ENCODE measurements at regions not wholly inside any gene's neighbourhood (a gene's known extent, or its start where the extent isn't known, plus 50 kb on each side); places are given as distances from the start of the nearest gene placed in this dataset.

- H3K27me3 Mint-ChIP-seq (ENCODE audit: insufficient read depth), result peaks cover 14% of the 10 kb centered on the region
- no peaks in the 10 kb centered on the region for H3K4me1 Mint-ChIP-seq (ENCODE audit: low read depth)
Observed at GRCh38 chr14:36083317-36083716, 93.2 kb downstream of the PTCSC3 start.

GRCh38 chr14:36078080-36078479 lies 98.4 kb downstream of the PTCSC3 start:
- Mint-ChIP-seq H3K27me3 (ENCODE audit: insufficient read depth) (peaks cover 17% of the 10 kb centered on the region), H3K27ac (no peak overlapping the region), H3K36me3 (ENCODE audit: low read depth) (no peaks in the 10 kb centered on the region), H3K4me3 (no peak overlapping the region), H3K9me3 (no peaks in the 10 kb centered on the region), H3K4me1 (ENCODE audit: low read depth) (no peaks in the 10 kb centered on the region)
- intact Hi-C loops (cut with micrococcal nuclease), result no loop called here
- no peak for DNase-seq (ENCODE audit: low spot score)

More at GRCh38 chr14:36083317-36083716, 93.2 kb downstream of the PTCSC3 start:
- Mint-ChIP-seq H3K27ac (no peak overlapping the region), H3K36me3 (ENCODE audit: low read depth) (no peaks in the 10 kb centered on the region), H3K9me3 (no peaks in the 10 kb centered on the region), H3K4me3 (no peak overlapping the region)
- DNase-seq (ENCODE audit: low spot score), result no peak
- intact Hi-C loops (cut with micrococcal nuclease), result no loop called here

GRCh38 chr14:36076197-36076596 lies 100.3 kb downstream of the PTCSC3 start:
- no peaks in the 10 kb centered on the region for H3K36me3 Mint-ChIP-seq (ENCODE audit: low read depth)
- peaks cover 19% of the 10 kb centered on the region for H3K27me3 Mint-ChIP-seq (ENCODE audit: insufficient read depth)
- no peak overlapping the region for H3K27ac Mint-ChIP-seq
- H3K4me1 Mint-ChIP-seq (ENCODE audit: low read depth), result no peaks in the 10 kb centered on the region
- H3K9me3 Mint-ChIP-seq, result no peaks in the 10 kb centered on the region
- no peak overlapping the region for H3K4me3 Mint-ChIP-seq
- no peak for DNase-seq (ENCODE audit: low spot score)
- intact Hi-C loops (cut with micrococcal nuclease), result no loop called here

- intact Hi-C loops (cut with micrococcal nuclease), result no loop called here
- Mint-ChIP-seq H3K36me3 (ENCODE audit: low read depth) (no peaks in the 10 kb centered on the region), H3K4me1 (ENCODE audit: low read depth) (no peaks in the 10 kb centered on the region), H3K9me3 (no peaks in the 10 kb centered on the region), H3K27me3 (ENCODE audit: insufficient read depth) (peaks cover 17% of the 10 kb centered on the region), H3K27ac (no peak overlapping the region), H3K4me3 (no peak overlapping the region)
- no peak for DNase-seq (ENCODE audit: low spot score)
Observed at GRCh38 chr14:36075203-36075602, 101.3 kb downstream of the PTCSC3 start.

- Mint-ChIP-seq H3K9me3 (no peaks in the 10 kb centered on the region), H3K36me3 (ENCODE audit: low read depth) (no peaks in the 10 kb centered on the region), H3K4me1 (ENCODE audit: low read depth) (no peaks in the 10 kb centered on the region)
Observed at GRCh38 chr14:36070720-36071043, 105.8 kb downstream of the PTCSC3 start.

GRCh38 chr14:36070031-36070719 lies 106.3 kb downstream of the PTCSC3 start:
- H3K9me3 Mint-ChIP-seq, result no peaks in the 10 kb centered on the region
- no peaks in the 10 kb centered on the region for H3K4me1 Mint-ChIP-seq (ENCODE audit: low read depth)
- H3K36me3 Mint-ChIP-seq (ENCODE audit: low read depth), result no peaks in the 10 kb centered on the region
- intact Hi-C loops (cut with micrococcal nuclease), result loop anchor here (1.0 to 2.0 kb wide), 3 partner anchors 304 to 535 kb away; no protein-coding TSS in a partner anchor
- peaks cover 22% of the 10 kb centered on the region for H3K27me3 Mint-ChIP-seq (ENCODE audit: insufficient read depth)
- no peak overlapping the region for H3K4me3 Mint-ChIP-seq
- no peak overlapping the region for H3K27ac Mint-ChIP-seq
- DNase-seq (ENCODE audit: low spot score), result no peak

More at GRCh38 chr14:36070720-36071043, 105.8 kb downstream of the PTCSC3 start:
- H3K27ac Mint-ChIP-seq, result no peak overlapping the region
- no peak for DNase-seq (ENCODE audit: low spot score)
- H3K27me3 Mint-ChIP-seq (ENCODE audit: insufficient read depth), result peaks cover 21% of the 10 kb centered on the region
- intact Hi-C loops (cut with micrococcal nuclease), result loop anchor here (1.0 to 2.0 kb wide), 3 partner anchors 304 to 535 kb away; no protein-coding TSS in a partner anchor
- no peak overlapping the region for H3K4me3 Mint-ChIP-seq

GRCh38 chr14:36069535-36069900 lies 107.0 kb downstream of the PTCSC3 start:
- Mint-ChIP-seq H3K9me3 (no peaks in the 10 kb centered on the region), H3K36me3 (ENCODE audit: low read depth) (no peaks in the 10 kb centered on the region)

GRCh38 chr14:36068777-36069534 lies 107.6 kb downstream of the PTCSC3 start:
- H3K9me3 Mint-ChIP-seq, result no peaks in the 10 kb centered on the region
- H3K4me3 Mint-ChIP-seq, result no peak overlapping the region
- H3K27ac Mint-ChIP-seq, result no peak overlapping the region
- no peak for DNase-seq (ENCODE audit: low spot score)
- peaks cover 24% of the 10 kb centered on the region for H3K27me3 Mint-ChIP-seq (ENCODE audit: insufficient read depth)
- H3K4me1 Mint-ChIP-seq (ENCODE audit: low read depth), result no peaks in the 10 kb centered on the region
- no peaks in the 10 kb centered on the region for H3K36me3 Mint-ChIP-seq (ENCODE audit: low read depth)
- intact Hi-C loops (cut with micrococcal nuclease), result loop anchor here (1.0 kb wide), 2 partner anchors 186 to 190 kb away; no protein-coding TSS in a partner anchor

More at GRCh38 chr14:36069535-36069900, 107.0 kb downstream of the PTCSC3 start:
- Mint-ChIP-seq H3K4me1 (ENCODE audit: low read depth) (no peaks in the 10 kb centered on the region), H3K27me3 (ENCODE audit: insufficient read depth) (peaks cover 24% of the 10 kb centered on the region), H3K27ac (no peak overlapping the region), H3K4me3 (no peak overlapping the region)
- intact Hi-C loops (cut with micrococcal nuclease), result loop anchor here (1.0 kb wide), 2 partner anchors 186 to 190 kb away; no protein-coding TSS in a partner anchor
- DNase-seq (ENCODE audit: low spot score), result no peak

GRCh38 chr14:36067428-36068187 lies 108.9 kb downstream of the PTCSC3 start:
- H3K36me3 Mint-ChIP-seq (ENCODE audit: low read depth), result no peaks in the 10 kb centered on the region
- no peaks in the 10 kb centered on the region for H3K9me3 Mint-ChIP-seq
- H3K4me1 Mint-ChIP-seq (ENCODE audit: low read depth), result no peaks in the 10 kb centered on the region
- no peak overlapping the region for H3K4me3 Mint-ChIP-seq
- peaks cover 32% of the 10 kb centered on the region for H3K27me3 Mint-ChIP-seq (ENCODE audit: insufficient read depth)
- DNase-seq (ENCODE audit: low spot score), result no peak
- intact Hi-C loops (cut with micrococcal nuclease), result no loop called here
- H3K27ac Mint-ChIP-seq, result no peak overlapping the region

- no peaks in the 10 kb centered on the region for H3K4me1 Mint-ChIP-seq (ENCODE audit: low read depth)
- intact Hi-C loops (cut with micrococcal nuclease), result no loop called here
- no peaks in the 10 kb centered on the region for H3K36me3 Mint-ChIP-seq (ENCODE audit: low read depth)
- no peak for DNase-seq (ENCODE audit: low spot score)
- H3K9me3 Mint-ChIP-seq, result no peaks in the 10 kb centered on the region
- peaks cover 29% of the 10 kb centered on the region for H3K27me3 Mint-ChIP-seq (ENCODE audit: insufficient read depth)
- H3K4me3 Mint-ChIP-seq, result no peak overlapping the region
- H3K27ac Mint-ChIP-seq, result no peak overlapping the region
Observed at GRCh38 chr14:36066636-36067035, 109.9 kb downstream of the PTCSC3 start.

- no peak for DNase-seq (ENCODE audit: low spot score)
- H3K4me1 Mint-ChIP-seq (ENCODE audit: low read depth), result no peaks in the 10 kb centered on the region
- intact Hi-C loops (cut with micrococcal nuclease), result no loop called here
- H3K27ac Mint-ChIP-seq, result no peak overlapping the region
- no peak overlapping the region for H3K4me3 Mint-ChIP-seq
- no peaks in the 10 kb centered on the region for H3K36me3 Mint-ChIP-seq (ENCODE audit: low read depth)
- H3K9me3 Mint-ChIP-seq, result no peaks in the 10 kb centered on the region
- H3K27me3 Mint-ChIP-seq (ENCODE audit: insufficient read depth), result peaks cover 28% of the 10 kb centered on the region
Observed at GRCh38 chr14:36065831-36066230, 110.7 kb downstream of the PTCSC3 start.

GRCh38 chr14:36059531-36059930 lies 117.0 kb downstream of the PTCSC3 start:
- Mint-ChIP-seq H3K27ac (no peak overlapping the region), H3K4me3 (no peak overlapping the region), H3K4me1 (ENCODE audit: low read depth) (no peaks in the 10 kb centered on the region), H3K9me3 (no peaks in the 10 kb centered on the region), H3K36me3 (ENCODE audit: low read depth) (no peaks in the 10 kb centered on the region), H3K27me3 (ENCODE audit: insufficient read depth) (peaks cover 13% of the 10 kb centered on the region)
- intact Hi-C loops (cut with micrococcal nuclease), result no loop called here
- DNase-seq (ENCODE audit: low spot score), result no peak

Data from activated T-helper 1 cell treated with anti-CD3 and anti-CD28 coated beads, Interleukin-12 subunit alpha, Interleukin-12 subunit beta, Interleukin-2, Interleukin-4 antibody, amounts not matched to agents 30 ng/mL and 10 ng/mL and 1 ng/mL, durations not matched to agents 14 hours and 24 hours and 36 hours (primary cell).